ENCODE measurements at regions not wholly inside any gene's neighbourhood (a gene's known extent, or its start where the extent isn't known, plus 50 kb on each side); places are given as distances from the start of the nearest gene placed in this dataset.

- Histone ChIP-seq H3K27ac (ENCODE audit: low read depth, low read length) (no peak overlapping the region), H3K27me3 (ENCODE audit: control insufficient read depth in 1 of 2, insufficient read depth in 2 of 2, low read length in 2 of 2) (no peaks in the 10 kb centered on the region), H3K4me3 (ENCODE audit: low read depth in 1 of 2, low read length in 2 of 2) (no peak overlapping the region), H3K9me3 (ENCODE audit: control insufficient read depth in 1 of 2, low read length in 2 of 2) (peaks cover 5% of the 10 kb centered on the region in 2 donors), H3K36me3 (ENCODE audit: control insufficient read depth in 1 of 2, insufficient read depth in 2 of 2, low read length in 2 of 2) (no peaks in the 10 kb centered on the region), H3K4me1 (ENCODE audit: control insufficient read depth in 1 of 2, insufficient read depth in 2 of 2, low read length in 2 of 2) (no peaks in the 10 kb centered on the region), H3K9ac (ENCODE audit: low read depth in 1 of 2, low read length in 2 of 2) (no peak overlapping the region)
Observed at GRCh38 chr20:7601431-7601830, 338.8 kb downstream of the HAO1 start.

GRCh38 chr20:7606941-7607340, 333.3 kb downstream of the HAO1 start:
- Histone ChIP-seq H3K9me3 (ENCODE audit: control insufficient read depth in 1 of 2, low read length in 2 of 2) (no peaks in the 10 kb centered on the region), H3K9ac (ENCODE audit: low read depth in 1 of 2, low read length in 2 of 2) (no peak overlapping the region), H3K27ac (ENCODE audit: low read depth, low read length) (no peak overlapping the region), H3K4me3 (ENCODE audit: low read depth in 1 of 2, low read length in 2 of 2) (no peak overlapping the region), H3K4me1 (ENCODE audit: control insufficient read depth in 1 of 2, insufficient read depth in 2 of 2, low read length in 2 of 2) (no peaks in the 10 kb centered on the region), H3K27me3 (ENCODE audit: control insufficient read depth in 1 of 2, insufficient read depth in 2 of 2, low read length in 2 of 2) (no peaks in the 10 kb centered on the region), H3K36me3 (ENCODE audit: control insufficient read depth in 1 of 2, insufficient read depth in 2 of 2, low read length in 2 of 2) (no peaks in the 10 kb centered on the region)

- Histone ChIP-seq H3K4me3 (ENCODE audit: low read depth in 1 of 2, low read length in 2 of 2) (no peak overlapping the region), H3K27ac (ENCODE audit: low read depth, low read length) (no peak overlapping the region), H3K36me3 (ENCODE audit: control insufficient read depth in 1 of 2, insufficient read depth in 2 of 2, low read length in 2 of 2) (no peaks in the 10 kb centered on the region), H3K27me3 (ENCODE audit: control insufficient read depth in 1 of 2, insufficient read depth in 2 of 2, low read length in 2 of 2) (no peaks in the 10 kb centered on the region), H3K9ac (ENCODE audit: low read depth in 1 of 2, low read length in 2 of 2) (no peak overlapping the region), H3K9me3 (ENCODE audit: control insufficient read depth in 1 of 2, low read length in 2 of 2) (no peaks in the 10 kb centered on the region), H3K4me1 (ENCODE audit: control insufficient read depth in 1 of 2, insufficient read depth in 2 of 2, low read length in 2 of 2) (no peaks in the 10 kb centered on the region)
Observed at GRCh38 chr20:7608250-7608649, 332.0 kb downstream of the HAO1 start.

- no peaks in the 10 kb centered on the region for H3K27me3 ChIP-seq (ENCODE audit: control insufficient read depth in 1 of 2, insufficient read depth in 2 of 2, low read length in 2 of 2)
- no peaks in the 10 kb centered on the region for H3K36me3 ChIP-seq (ENCODE audit: control insufficient read depth in 1 of 2, insufficient read depth in 2 of 2, low read length in 2 of 2)
- H3K4me3 ChIP-seq (ENCODE audit: low read depth in 1 of 2, low read length in 2 of 2), result no peak overlapping the region
- H3K4me1 ChIP-seq (ENCODE audit: control insufficient read depth in 1 of 2, insufficient read depth in 2 of 2, low read length in 2 of 2), result no peaks in the 10 kb centered on the region
- H3K27ac ChIP-seq (ENCODE audit: low read depth, low read length), result no peak overlapping the region
- no peaks in the 10 kb centered on the region for H3K9me3 ChIP-seq (ENCODE audit: control insufficient read depth in 1 of 2, low read length in 2 of 2)
- no peak overlapping the region for H3K9ac ChIP-seq (ENCODE audit: low read depth in 1 of 2, low read length in 2 of 2)
Observed at GRCh38 chr20:7609251-7609650, 331.0 kb downstream of the HAO1 start.

- H3K27me3 ChIP-seq (ENCODE audit: control insufficient read depth in 1 of 2, insufficient read depth in 2 of 2, low read length in 2 of 2), result no peaks in the 10 kb centered on the region
- no peaks in the 10 kb centered on the region for H3K36me3 ChIP-seq (ENCODE audit: control insufficient read depth in 1 of 2, insufficient read depth in 2 of 2, low read length in 2 of 2)
- H3K27ac ChIP-seq (ENCODE audit: low read depth, low read length), result no peak overlapping the region
- no peak overlapping the region for H3K9ac ChIP-seq (ENCODE audit: low read depth in 1 of 2, low read length in 2 of 2)
- no peaks in the 10 kb centered on the region for H3K9me3 ChIP-seq (ENCODE audit: control insufficient read depth in 1 of 2, low read length in 2 of 2)
- no peaks in the 10 kb centered on the region for H3K4me1 ChIP-seq (ENCODE audit: control insufficient read depth in 1 of 2, insufficient read depth in 2 of 2, low read length in 2 of 2)
- no peak overlapping the region for H3K4me3 ChIP-seq (ENCODE audit: low read depth in 1 of 2, low read length in 2 of 2)
Observed at GRCh38 chr20:7610681-7611080, 329.6 kb downstream of the HAO1 start.

- Histone ChIP-seq H3K4me3 (ENCODE audit: low read depth in 1 of 2, low read length in 2 of 2) (no peak overlapping the region), H3K9ac (ENCODE audit: low read depth in 1 of 2, low read length in 2 of 2) (no peak overlapping the region), H3K9me3 (ENCODE audit: control insufficient read depth in 1 of 2, low read length in 2 of 2) (no peaks in the 10 kb centered on the region), H3K27me3 (ENCODE audit: control insufficient read depth in 1 of 2, insufficient read depth in 2 of 2, low read length in 2 of 2) (no peaks in the 10 kb centered on the region), H3K36me3 (ENCODE audit: control insufficient read depth in 1 of 2, insufficient read depth in 2 of 2, low read length in 2 of 2) (no peaks in the 10 kb centered on the region), H3K27ac (ENCODE audit: low read depth, low read length) (no peak overlapping the region), H3K4me1 (ENCODE audit: control insufficient read depth in 1 of 2, insufficient read depth in 2 of 2, low read length in 2 of 2) (no peaks in the 10 kb centered on the region)
Observed at GRCh38 chr20:7617797-7618196, 322.5 kb downstream of the HAO1 start.

- no peak overlapping the region for H3K4me3 ChIP-seq (ENCODE audit: low read depth in 1 of 2, low read length in 2 of 2)
- H3K9ac ChIP-seq (ENCODE audit: low read depth in 1 of 2, low read length in 2 of 2), result no peak overlapping the region
- H3K27ac ChIP-seq (ENCODE audit: low read depth, low read length), result no peak overlapping the region
- H3K4me1 ChIP-seq (ENCODE audit: control insufficient read depth in 1 of 2, insufficient read depth in 2 of 2, low read length in 2 of 2), result no peaks in the 10 kb centered on the region
- H3K9me3 ChIP-seq (ENCODE audit: control insufficient read depth in 1 of 2, low read length in 2 of 2), result no peaks in the 10 kb centered on the region
- H3K36me3 ChIP-seq (ENCODE audit: control insufficient read depth in 1 of 2, insufficient read depth in 2 of 2, low read length in 2 of 2), result no peaks in the 10 kb centered on the region
- H3K27me3 ChIP-seq (ENCODE audit: control insufficient read depth in 1 of 2, insufficient read depth in 2 of 2, low read length in 2 of 2), result no peaks in the 10 kb centered on the region
Observed at GRCh38 chr20:7622399-7622961, 317.8 kb downstream of the HAO1 start.

GRCh38 chr20:7624886-7625285, 315.4 kb downstream of the HAO1 start:
- H3K9me3 ChIP-seq (ENCODE audit: control insufficient read depth in 1 of 2, low read length in 2 of 2), result no peaks in the 10 kb centered on the region
- no peaks in the 10 kb centered on the region for H3K36me3 ChIP-seq (ENCODE audit: control insufficient read depth in 1 of 2, insufficient read depth in 2 of 2, low read length in 2 of 2)
- H3K4me3 ChIP-seq (ENCODE audit: low read depth in 1 of 2, low read length in 2 of 2), result no peak overlapping the region
- H3K27me3 ChIP-seq (ENCODE audit: control insufficient read depth in 1 of 2, insufficient read depth in 2 of 2, low read length in 2 of 2), result no peaks in the 10 kb centered on the region
- H3K4me1 ChIP-seq (ENCODE audit: control insufficient read depth in 1 of 2, insufficient read depth in 2 of 2, low read length in 2 of 2), result no peaks in the 10 kb centered on the region
- no peak overlapping the region for H3K27ac ChIP-seq (ENCODE audit: low read depth, low read length)
- H3K9ac ChIP-seq (ENCODE audit: low read depth in 1 of 2, low read length in 2 of 2), result no peak overlapping the region

- no peaks in the 10 kb centered on the region for H3K36me3 ChIP-seq (ENCODE audit: control insufficient read depth in 1 of 2, insufficient read depth in 2 of 2, low read length in 2 of 2)
- no peak overlapping the region for H3K4me3 ChIP-seq (ENCODE audit: low read depth in 1 of 2, low read length in 2 of 2)
- H3K9me3 ChIP-seq (ENCODE audit: control insufficient read depth in 1 of 2, low read length in 2 of 2), result no peaks in the 10 kb centered on the region
- no peaks in the 10 kb centered on the region for H3K4me1 ChIP-seq (ENCODE audit: control insufficient read depth in 1 of 2, insufficient read depth in 2 of 2, low read length in 2 of 2)
- H3K27me3 ChIP-seq (ENCODE audit: control insufficient read depth in 1 of 2, insufficient read depth in 2 of 2, low read length in 2 of 2), result no peaks in the 10 kb centered on the region
- no peak overlapping the region for H3K9ac ChIP-seq (ENCODE audit: low read depth in 1 of 2, low read length in 2 of 2)
- no peak overlapping the region for H3K27ac ChIP-seq (ENCODE audit: low read depth, low read length)
Observed at GRCh38 chr20:7627734-7628663, 312.3 kb downstream of the HAO1 start.

GRCh38 chr20:7629880-7630279, 310.4 kb downstream of the HAO1 start:
- no peak overlapping the region for H3K4me3 ChIP-seq (ENCODE audit: low read depth in 1 of 2, low read length in 2 of 2)
- no peaks in the 10 kb centered on the region for H3K4me1 ChIP-seq (ENCODE audit: control insufficient read depth in 1 of 2, insufficient read depth in 2 of 2, low read length in 2 of 2)
- H3K27ac ChIP-seq (ENCODE audit: low read depth, low read length), result no peak overlapping the region
- no peaks in the 10 kb centered on the region for H3K27me3 ChIP-seq (ENCODE audit: control insufficient read depth in 1 of 2, insufficient read depth in 2 of 2, low read length in 2 of 2)
- no peaks in the 10 kb centered on the region for H3K36me3 ChIP-seq (ENCODE audit: control insufficient read depth in 1 of 2, insufficient read depth in 2 of 2, low read length in 2 of 2)
- no peaks in the 10 kb centered on the region for H3K9me3 ChIP-seq (ENCODE audit: control insufficient read depth in 1 of 2, low read length in 2 of 2)
- no peak overlapping the region for H3K9ac ChIP-seq (ENCODE audit: low read depth in 1 of 2, low read length in 2 of 2)

Measured in duodenal mucosa (tissue), 2 donors.